Stimulated activated CD4-positive, alpha-beta T cell treated with anti-CD3 and anti-CD28 coated beads, Interleukin-1b, Interleukin-23, amount 100 ng/mL, for 24 hours (primary cell): ENCODE measurements at regions not wholly inside any gene's neighbourhood (a gene's known extent, or its start where the extent isn't known, plus 50 kb on each side); places are given as distances from the start of the nearest gene placed in this dataset.

ENCODE experiments used
- DNase-seq, 4 experiments: peaks; one replicate each; pipeline ENCODE4 v3.0.0-alpha.2; 2020; ENCODE audit warnings: low read depth in 4 of 4, low spot score in 1 of 4

GRCh38 chr2:239477591-239477990 is 76.8 kb upstream of the HDAC4 start:
- no peak for DNase-seq

GRCh38 chr2:239476757-239477585 is 76.2 kb upstream of the HDAC4 start:
- no peak for DNase-seq

DNA sequence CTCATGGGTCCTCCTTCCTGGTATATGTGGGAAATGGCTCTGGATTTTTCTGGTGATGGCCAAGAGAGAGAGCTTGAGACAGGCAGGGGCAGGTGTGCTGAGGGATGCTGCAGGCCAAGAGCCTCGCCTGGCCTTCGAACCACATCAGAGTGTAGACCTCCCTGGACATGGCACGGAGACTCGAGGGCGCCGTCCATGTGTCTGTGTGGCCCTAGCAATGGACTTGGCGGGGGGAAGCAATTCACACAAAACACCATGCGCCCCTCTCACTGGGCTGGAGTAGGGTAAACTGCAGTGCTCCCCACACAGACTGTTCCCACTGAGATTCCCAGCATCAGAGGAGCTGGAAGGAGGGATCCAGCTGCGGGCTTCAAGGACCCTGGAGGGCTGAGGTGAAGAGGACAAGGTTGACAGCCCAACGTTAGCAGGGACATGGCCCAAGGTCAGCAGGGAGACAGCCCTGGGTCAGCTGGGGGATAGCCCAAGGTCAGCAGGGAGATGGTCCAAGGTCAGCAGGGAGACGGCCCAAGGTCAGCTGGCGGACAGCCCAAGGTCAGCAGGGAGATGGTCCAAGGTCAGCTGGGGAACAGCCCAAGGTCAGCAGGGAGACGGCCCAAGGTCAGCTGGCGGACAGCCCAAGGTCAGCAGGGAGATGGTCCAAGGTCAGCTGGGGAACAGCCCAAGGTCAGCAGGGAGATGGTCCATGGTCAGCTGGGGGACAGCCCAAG is 75.4 kb upstream of the HDAC4 start:
- DNase-seq = no peak

- no peak for DNase-seq
These were observed 74.6 kb upstream of the HDAC4 start for GRCh38 chr2:239475161-239476028.

GRCh38 chr2:239473211-239473805 is 72.5 kb upstream of the HDAC4 start:
- no peak for DNase-seq

GRCh38 chr2:239472235-239472775 is 71.5 kb upstream of the HDAC4 start:
- DNase-seq = no peak

GRCh38 chr2:239471011-239471792 is 70.4 kb upstream of the HDAC4 start:
- DNase-seq = no peak

DNA sequence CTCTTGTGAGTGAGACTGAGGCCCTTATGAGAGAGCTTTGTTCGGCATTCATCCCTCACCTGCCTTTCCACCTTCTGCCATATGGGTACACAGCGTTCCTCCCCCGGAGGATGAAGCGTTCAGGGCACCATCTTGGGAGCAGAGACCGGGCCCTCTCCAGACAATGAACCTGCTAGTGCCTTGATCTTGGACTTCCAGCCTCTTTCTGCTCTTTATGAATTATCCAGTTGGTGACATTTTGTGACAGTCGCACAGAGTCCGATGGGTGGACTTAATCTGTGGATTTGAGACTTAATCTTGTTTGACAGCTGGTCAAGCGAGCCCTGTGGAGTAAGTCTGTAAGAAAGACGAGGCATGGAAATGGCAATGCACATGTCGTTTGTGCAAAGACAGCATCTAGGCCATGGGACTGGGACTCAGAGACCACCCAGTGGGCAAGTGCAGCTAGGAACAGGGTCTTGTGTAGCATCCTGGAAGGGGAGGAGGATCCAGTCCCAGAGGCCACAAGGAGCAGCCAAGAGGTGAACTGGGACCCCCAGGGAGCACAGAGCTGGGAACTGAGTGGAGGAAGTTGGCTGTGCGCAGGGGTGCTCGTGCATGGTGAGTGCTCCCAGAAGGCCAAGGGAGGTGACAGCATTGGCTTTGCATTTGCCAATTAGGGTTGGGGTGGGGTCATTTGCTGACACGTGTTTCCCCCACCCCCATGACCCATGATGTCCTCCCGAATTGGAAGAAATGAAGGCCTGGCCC is 69.5 kb upstream of the HDAC4 start:
- DNase-seq = no peak

DNA sequence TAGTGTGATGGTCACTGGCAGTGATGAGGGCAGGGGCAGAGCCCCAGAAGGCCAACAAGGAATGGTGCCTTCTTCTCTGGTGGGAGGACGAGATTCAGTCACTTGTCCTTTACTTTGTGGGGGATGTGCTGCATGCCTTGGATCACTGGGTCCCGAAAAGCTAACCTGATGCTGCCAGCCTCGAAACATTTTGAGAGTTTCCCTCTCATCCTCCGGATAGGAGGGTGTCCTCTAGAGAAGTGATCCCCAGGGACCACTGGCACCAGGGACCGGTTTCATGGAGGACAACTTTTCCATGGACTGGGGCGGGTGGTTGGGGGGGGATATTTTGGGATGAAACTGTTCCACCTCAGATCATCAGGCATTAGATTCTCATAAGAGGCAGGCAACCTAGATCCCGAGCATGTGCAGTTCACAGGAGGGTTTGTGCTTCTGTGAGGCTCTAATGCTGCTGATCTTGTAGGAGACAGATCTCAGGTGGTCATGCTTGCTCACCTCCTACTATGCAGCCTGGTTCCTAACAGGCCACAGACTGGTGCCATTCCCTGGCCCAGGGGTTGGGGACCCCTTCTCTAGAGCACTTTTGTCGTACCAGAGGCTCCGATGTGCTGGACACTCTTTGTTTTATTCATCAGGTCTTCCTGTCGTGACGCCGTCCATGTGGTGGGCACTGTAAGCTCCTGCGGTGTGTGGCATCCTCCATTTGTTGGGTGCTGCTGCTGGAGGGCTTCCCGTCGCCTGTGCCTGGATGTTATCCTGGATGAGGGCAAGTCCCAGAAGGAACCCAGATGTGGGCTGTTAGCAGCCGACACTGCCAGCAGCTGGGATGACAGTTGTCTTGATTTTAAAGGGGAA is 68.5 kb upstream of the HDAC4 start:
- no peak for DNase-seq

DNA sequence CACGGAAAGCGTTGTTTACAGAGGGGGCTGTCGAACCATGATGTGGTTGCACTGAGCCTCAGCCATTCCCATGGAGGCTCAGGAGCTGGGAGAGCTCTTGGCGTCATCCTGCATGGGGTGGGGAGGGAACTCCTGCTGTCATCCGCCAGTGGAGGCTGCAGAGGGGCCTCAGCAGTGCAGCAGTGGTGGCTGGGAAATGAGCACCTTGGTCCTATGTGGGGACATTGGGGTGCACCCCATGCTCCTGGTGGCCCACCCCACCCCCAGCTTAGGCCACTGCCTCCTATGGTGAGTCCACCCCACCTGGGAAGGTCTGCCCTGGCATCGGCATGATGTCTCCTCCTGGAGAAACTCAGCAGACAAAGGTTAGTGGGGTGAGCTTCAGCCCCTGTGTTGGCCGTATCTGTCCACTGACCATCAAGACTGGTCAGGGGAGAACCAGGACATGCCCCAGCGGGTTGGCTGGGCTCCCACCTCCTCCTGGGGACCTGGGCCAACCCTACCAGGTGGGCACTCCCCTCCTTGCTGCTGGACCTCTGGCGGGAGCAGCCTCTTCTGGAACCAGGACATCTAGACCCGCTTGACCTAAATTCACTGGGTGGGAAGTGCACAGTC is 67.8 kb upstream of the HDAC4 start:
- no peak for DNase-seq

DNA sequence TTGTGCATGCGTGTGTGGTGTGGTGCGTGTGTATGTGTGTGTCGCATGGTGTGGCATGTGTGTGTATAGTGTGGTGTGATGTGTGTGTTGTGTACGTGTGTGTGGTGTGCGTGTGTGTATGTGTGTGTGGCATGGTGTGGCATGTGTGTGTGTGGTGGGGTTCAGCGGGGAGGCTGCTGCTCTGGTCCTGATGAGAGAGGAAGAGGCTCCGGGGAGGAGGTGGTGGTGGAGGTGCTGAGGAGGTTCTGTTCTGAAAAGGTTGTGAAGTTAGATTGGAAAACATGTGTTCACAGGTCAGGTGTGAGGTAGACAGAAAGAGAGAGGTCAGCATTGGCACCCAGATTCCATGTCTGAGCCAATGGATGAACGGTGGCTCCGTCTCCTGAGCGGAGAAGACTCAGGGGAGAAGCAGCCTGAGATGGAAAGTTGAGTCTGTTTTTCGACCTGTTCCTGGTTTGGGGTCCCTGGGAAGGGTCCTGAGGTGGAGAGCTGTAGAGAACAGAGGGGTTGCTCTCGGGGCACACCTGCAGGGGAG is 67.2 kb upstream of the HDAC4 start:
- DNase-seq = no peak

DNA sequence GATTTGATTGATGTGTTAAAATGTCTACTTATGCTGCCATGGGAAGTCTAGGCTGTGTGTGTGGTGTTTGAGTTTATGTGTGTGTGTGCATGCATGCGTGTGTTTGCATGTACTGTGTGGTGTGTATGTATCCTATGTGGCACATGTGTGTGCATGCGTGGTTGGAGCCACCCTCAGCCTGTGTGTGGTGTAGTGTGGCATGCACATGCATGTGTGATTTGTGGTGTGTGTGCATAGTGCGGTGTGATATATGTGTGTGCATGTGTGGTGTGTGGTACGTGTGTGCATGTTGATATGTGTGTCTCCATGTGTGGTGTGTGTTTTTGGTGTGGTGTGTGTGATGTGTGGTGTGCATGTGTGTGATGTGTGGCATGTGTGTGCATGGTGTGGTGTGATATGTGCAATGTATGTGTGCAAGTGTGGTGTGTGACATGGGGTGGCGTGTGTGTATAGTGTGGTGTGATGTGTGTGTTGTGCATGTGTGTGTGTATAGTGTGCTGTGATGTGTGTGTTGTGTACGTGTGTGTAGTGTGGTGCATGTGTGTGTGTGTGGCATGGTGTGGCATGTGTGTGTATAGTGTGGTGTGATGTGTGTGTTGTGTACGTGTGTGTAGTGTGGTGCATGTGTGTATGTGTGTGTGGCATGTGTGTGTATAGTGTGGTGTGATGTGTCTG is 66.6 kb upstream of the HDAC4 start:
- no peak for DNase-seq

DNA sequence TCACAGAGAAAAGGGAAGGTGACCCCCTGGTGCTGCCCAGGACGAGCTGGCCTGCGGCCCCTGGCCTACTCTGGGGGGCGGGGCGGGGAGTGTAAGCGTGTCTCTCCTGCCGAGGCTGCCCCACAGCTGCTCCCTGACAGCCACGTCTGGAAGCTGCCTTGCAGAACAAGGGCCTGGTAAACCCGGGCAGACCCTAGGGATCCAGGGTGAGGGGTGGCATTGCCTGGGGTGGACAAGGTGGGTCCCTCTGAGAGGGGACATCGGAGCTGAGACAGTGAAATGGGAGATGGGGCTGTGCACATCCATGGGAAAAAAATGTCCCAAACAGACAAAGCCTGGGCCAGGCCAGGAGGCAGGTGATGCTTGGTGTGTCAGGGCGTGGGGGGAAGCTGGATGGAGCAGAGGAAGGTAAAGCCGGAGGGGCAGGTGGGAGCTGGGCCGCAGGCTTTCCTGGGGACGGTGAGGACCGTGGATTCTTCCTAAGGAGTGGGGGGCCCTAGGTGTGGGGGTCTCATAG is 66.0 kb upstream of the HDAC4 start:
- DNase-seq = no peak

DNA sequence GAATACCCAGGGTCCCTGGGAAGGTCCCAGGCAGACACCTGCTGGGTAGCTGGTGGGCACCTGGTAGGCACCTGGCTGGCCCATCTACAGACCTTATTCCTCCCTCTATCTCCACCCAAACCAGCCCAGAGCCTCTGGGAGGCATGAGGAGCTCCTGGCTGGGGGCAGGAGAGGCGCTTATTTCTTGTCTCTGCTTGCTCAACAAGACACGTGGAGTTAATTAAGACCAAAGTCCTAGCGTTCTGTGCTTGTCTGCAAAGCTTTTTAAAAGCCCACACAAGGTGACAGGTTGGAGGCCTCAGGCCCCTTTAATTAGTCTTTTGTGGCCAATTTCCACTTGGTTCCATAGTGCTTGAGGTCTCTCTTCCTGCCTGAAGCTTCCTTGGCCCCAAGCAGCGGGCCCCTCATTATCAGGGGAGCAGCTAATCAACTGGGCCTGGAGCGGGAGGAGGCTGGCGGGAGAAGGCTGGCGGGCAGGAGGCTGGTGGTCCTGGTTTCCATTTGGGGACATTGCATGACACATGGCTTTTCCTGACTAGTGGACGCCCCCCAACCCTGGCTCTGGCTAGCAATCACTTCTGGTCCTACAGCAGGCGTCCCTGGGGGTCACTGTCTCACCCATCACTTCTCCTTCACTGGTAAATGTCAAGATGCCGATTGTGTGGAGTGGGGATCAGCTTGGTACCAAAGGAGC is 65.4 kb upstream of the HDAC4 start:
- DNase-seq = no peak

- DNase-seq = no peak
These were observed 64.5 kb upstream of the HDAC4 start for GRCh38 chr2:239465017-239466001.
